T47D (cell line): ENCODE measurements at regions not wholly inside any gene's neighbourhood (a gene's known extent, or its start where the extent isn't known, plus 50 kb on each side); places are given as distances from the start of the nearest gene placed in this dataset.

ENCODE experiments used
- DNase-seq, 2 experiments: peaks; one replicate each; pipeline versions ENCODE4 v3.0.0 to v3.0.0-alpha.2; 2011 to 2012; ENCODE audit warnings: low read depth in 1 of 2, low spot score in 1 of 2
- JUND ChIP-seq: IDR thresholded peaks from 2 replicates; pipeline ENCODE4 v1.6.1; 2012; ENCODE audit warnings: low read depth
- in situ Hi-C: cut with HindIII; loops from 2 replicates; pipeline ENCODE4 v1.10.0; 2016; ENCODE audit warnings: low sequenced_read_pairs, low pct_unique_long_range_greater_than_20kb

- in situ Hi-C loops: no loop called here
- DNase-seq: no peak
- TF ChIP-seq JUND: no peak
Measured at GRCh38 chr15:27702581-27702980, 396.5 kb downstream of the OCA2 start.

DNA sequence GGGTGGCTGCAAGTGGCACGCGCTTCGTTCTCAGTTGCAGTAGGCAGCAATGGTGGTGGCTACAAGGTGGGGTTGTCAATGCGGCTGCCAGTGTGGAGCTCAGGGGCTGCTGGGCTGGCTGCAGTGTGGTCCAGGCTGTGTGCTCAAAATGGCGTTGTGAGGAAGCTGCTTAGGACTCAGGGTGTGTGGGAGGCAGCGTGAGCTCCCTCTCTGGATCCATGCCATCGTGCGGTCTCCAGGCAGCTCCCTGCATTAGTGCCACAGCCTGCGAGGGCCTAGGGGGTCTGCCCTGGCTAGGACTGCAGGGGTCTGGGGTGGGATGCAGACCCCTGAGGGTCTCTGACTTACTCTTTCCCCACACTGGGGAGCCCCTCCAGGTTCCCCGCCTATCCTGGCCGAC, 397.2 kb downstream of the OCA2 start:
- TF ChIP-seq JUND: no peak
- in situ Hi-C loops: no loop called here
- no peak for DNase-seq

DNA sequence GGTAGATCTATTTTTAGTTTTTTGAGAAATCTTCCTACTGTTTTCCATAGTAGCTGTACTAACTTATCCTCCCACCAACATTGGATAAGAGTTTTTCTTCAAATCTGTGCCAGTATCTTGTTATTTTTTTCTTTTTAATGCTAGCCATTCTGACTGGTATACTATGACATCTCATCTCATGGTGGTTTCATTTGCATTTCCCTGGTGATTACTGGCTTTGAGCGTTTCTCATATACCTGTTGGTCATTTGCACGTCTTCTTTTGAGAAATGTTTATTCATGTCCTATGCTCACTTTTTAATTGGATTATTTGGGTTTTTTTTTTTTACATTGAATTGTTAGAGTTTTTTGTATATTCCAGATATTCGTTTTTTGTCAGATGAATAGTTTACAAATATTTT, 398.1 kb downstream of the OCA2 start:
- DNase-seq: no peak
- in situ Hi-C loops: no loop called here
- no peak for TF ChIP-seq JUND

- no peak for TF ChIP-seq JUND
- no peak for DNase-seq
- in situ Hi-C loops: no loop called here
Measured at GRCh38 chr15:27699699-27700098, 399.4 kb downstream of the OCA2 start.

GRCh38 chr15:27696530-27696929, 402.6 kb downstream of the OCA2 start:
- in situ Hi-C loops: no loop called here
- TF ChIP-seq JUND: no peak
- DNase-seq: no peak

DNA sequence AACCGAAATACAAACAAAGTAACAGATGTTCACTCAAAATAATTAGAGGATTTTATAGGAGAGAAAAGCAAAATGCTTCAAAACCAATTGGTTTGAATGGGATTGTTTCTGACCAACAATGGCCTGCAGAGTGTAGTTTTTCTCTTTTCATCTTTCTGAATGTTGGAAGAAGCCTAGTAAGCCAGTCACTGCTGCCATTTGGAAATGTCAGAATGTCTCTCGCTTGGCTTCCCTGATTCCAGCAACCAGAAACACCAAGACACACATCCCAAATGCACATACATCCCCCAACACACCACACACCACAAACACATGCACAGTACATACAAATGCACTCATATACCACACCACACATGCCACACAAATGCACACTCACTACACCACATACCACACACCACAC, 403.4 kb downstream of the OCA2 start:
- in situ Hi-C loops: no loop called here
- no peak for DNase-seq
- no peak for TF ChIP-seq JUND

DNA sequence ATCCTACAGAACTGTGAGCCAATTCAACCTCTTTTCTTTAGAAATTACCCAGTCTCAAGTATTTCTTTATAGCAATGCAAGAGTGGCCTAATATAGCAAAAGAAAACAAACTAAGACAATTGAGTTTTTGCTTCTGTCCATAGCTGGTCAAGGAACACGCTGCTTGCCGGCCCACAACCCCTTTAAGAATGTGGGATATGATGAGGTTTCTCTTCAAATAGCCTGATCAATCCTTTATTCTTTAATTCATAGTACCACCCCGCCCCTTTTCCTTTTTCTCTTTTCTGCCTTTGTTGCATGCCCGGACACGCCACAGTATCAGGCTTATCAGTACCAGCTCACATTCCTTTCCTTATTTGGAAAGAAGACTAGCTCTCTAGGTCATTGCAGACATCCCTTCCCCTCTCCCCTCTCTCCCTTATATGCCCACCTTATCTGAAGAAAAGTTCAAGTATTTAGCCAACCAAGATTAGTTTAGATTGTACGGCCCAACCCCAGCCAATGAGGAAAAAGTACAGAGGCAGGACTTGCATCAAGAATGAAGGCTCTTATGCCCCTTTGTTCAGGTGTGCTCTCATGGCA, 404.5 kb downstream of the OCA2 start:
- no peak for DNase-seq
- in situ Hi-C loops: no loop called here
- TF ChIP-seq JUND: no peak

- in situ Hi-C loops: no loop called here
- no peak for TF ChIP-seq JUND
- DNase-seq: no peak
Measured at GRCh38 chr15:27693280-27693679, 405.8 kb downstream of the OCA2 start.

DNA sequence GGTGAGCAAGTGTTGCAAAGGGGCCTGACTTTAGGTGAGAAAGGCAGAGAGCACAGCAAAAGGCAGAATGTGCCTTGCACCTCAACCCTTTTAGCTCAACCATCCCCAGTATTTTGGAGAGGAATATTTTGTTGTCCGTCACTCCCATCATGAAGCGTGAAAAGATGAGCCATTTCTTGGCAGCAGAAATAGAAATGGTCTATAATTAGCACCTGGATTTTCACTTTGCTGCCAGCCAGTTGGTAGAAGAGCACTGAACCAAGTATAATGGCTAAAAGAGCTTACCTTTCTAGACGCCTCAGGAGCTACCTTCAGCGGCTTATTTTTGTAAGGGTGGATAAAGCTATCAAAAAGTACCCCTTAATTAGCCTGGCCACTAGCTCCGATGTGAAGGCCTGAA, 406.7 kb downstream of the OCA2 start:
- in situ Hi-C loops: no loop called here
- DNase-seq: no peak
- no peak for TF ChIP-seq JUND

GRCh38 chr15:27690290-27690689, 408.8 kb downstream of the OCA2 start:
- in situ Hi-C loops: no loop called here
- no peak for TF ChIP-seq JUND

DNA sequence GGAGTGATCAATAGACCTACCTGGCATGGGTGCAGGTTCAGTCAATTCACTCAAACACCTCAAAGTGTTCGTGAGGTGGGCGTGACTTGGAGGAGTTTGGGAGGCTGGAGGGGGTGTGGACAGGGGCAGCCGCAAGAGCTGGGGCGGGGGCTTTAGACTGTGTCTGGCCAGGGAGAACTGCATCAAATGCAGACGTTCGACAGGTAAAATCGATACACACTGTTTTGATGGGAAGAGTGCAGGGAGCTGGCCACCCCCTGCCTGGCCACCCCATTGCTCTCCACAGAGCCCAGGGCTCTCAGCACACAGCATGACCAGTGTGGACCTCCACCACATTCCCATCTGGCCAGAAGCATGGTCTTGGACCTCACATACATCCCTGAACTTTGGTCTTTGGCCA, 412.1 kb downstream of the OCA2 start:
- TF ChIP-seq JUND: no peak
- in situ Hi-C loops: no loop called here
- no peak for DNase-seq

More at GRCh38 chr15:27690290-27690689, 408.8 kb downstream of the OCA2 start:
- no peak for DNase-seq

DNA sequence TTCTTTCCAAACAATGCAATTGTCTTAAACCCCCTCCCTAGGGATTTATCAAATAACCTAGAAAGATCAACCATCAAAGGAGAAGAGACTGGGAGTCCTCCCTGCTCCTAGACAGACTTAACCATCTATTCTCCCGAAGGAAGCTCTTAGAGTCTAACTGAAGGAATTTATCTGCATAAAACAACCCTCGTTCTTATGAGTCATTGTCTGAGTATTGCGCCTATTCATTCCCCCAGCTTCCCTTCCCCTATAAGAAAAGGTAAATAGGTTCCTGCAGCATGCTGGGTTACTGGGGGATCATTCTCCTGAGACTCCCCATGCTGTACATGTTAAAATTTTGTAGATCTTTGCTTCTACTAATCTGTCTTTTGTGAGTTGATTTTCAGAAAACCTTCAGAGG, 412.7 kb downstream of the OCA2 start:
- no peak for TF ChIP-seq JUND
- in situ Hi-C loops: no loop called here
- no peak for DNase-seq

DNA sequence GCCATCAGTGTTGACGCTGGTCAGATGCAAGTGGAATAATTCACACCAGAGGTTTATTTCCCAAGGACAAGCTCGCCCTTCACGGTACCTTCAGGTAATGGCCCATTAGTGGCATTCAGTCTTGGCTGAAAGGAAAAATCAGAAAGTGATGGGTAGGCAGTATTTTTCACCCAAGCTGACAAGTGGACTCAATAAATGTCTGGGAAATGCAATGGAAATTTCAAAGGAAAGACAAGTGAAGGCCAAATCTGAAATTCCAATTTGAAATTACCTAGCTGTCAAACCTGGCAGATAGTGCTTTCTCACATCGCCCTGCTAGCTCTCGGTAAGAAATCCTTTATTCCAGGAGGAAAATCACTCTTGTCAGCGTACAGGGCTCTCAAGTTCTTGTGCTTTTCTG, 413.5 kb downstream of the OCA2 start:
- TF ChIP-seq JUND: no peak
- DNase-seq: no peak
- in situ Hi-C loops: no loop called here

DNA sequence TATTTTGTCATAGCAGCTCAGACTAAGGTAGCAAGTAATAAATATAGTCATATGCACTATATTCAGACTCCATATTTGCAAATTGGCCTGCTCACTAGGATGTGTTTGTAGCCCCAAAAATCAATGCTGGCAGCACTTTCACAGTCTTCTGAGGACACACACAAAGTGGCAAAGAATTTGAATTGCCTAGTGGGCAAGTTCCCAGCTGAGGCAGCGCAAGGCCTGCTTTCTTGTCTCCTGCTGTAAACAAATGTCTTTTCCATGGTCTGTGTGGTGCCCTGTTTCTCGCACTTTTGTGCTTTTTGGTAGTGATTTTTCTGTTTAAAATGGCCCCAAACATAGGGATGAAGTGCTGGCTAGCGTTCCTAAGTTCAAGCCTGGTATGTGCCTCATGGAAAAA, 416.0 kb downstream of the OCA2 start:
- TF ChIP-seq JUND: no peak
- no peak for DNase-seq
- in situ Hi-C loops: no loop called here
